Natural killer cell (primary cell): ENCODE measurements at regions not wholly inside any gene's neighbourhood (a gene's known extent, or its start where the extent isn't known, plus 50 kb on each side); places are given as distances from the start of the nearest gene placed in this dataset.

ENCODE experiments used
- ATAC-seq, 3 donors: fragments of 150-1000 bp in 2 of 3; fragments of 200-7000 bp in 1 of 3; cut with Tn5 transposase; 1 replicate in 1 of 3; 2 replicates in 2 of 3; pipeline ENCODE4 v1.10.0; 2021; ENCODE audit warnings: mild to moderate bottlenecking in 2 of 3, moderate library complexity in 2 of 3
- DNase-seq, 2 donors: peaks; one replicate each; pipeline versions ENCODE4 v3.0.0 to v3.0.0-alpha.2; 2013 to 2021; ENCODE audit warnings: mixed read lengths in 1 of 2
- H3K27ac ChIP-seq: one replicate; pipeline ENCODE4 v1.5.1; 2013; ENCODE audit warnings: mild to moderate bottlenecking, low read length
- H3K27me3 ChIP-seq: one replicate; pipeline ENCODE4 v1.6.1; 2013; ENCODE audit warnings: low read length; ENCODE audit not compliant: control insufficient read depth, insufficient read depth
- H3K36me3 ChIP-seq: one replicate; pipeline ENCODE4 v1.6.1; 2013; ENCODE audit warnings: low read length; ENCODE audit not compliant: control insufficient read depth, insufficient read depth
- H3K4me1 ChIP-seq: one replicate; pipeline ENCODE4 v1.6.1; 2013; ENCODE audit warnings: low read length; ENCODE audit not compliant: control insufficient read depth, insufficient read depth
- H3K4me3 ChIP-seq: one replicate; pipeline ENCODE4 v1.5.1; 2013; ENCODE audit warnings: low read length
- H3K9me3 ChIP-seq: one replicate; pipeline ENCODE4 v1.6.1; 2013; ENCODE audit warnings: low read length; ENCODE audit not compliant: control insufficient read depth, insufficient read depth
- H3K27ac Mint-ChIP-seq, 2 donors: one replicate each; pipeline ENCODE4 v1.8.0; 2022; ENCODE audit warnings: mild to moderate bottlenecking in 2 of 2, mixed read lengths in 2 of 2, moderate library complexity in 1 of 2
- H3K27me3 Mint-ChIP-seq, 2 donors: one replicate each; pipeline ENCODE4 v1.8.0; 2022; ENCODE audit warnings: low read depth in 2 of 2, mixed read lengths in 2 of 2
- H3K36me3 Mint-ChIP-seq: one replicate; pipeline ENCODE4 v1.8.0; 2022; ENCODE audit warnings: mixed read lengths
- H3K4me1 Mint-ChIP-seq, 2 donors: one replicate each; pipeline ENCODE4 v1.8.0; 2022; ENCODE audit warnings: mixed read lengths in 2 of 2
- H3K4me3 Mint-ChIP-seq: one replicate; pipeline ENCODE4 v1.8.0; 2022; ENCODE audit warnings: mild to moderate bottlenecking, moderate library complexity, mixed read lengths
- H3K9me3 Mint-ChIP-seq, 2 donors: one replicate each; pipeline ENCODE4 v1.8.0; 2022; ENCODE audit warnings: mixed read lengths in 2 of 2
- CTCF ChIP-seq: fragments of 200-600 bp; IDR thresholded peaks from one replicate; pipeline ENCODE4 v1.8.0; 2022; ENCODE audit warnings: antibody characterized with exemption
- WGBS: methylation state at CpG from one replicate; pipeline ENCODE4 v1.1.7; 2013; ENCODE audit warnings: missing lambda C conversion rate; ENCODE audit not compliant: insufficient coverage; 5-methylcytosine and 5-hydroxymethylcytosine counted together
- intact Hi-C: fragments of 100-400 bp; cut with micrococcal nuclease; formaldehyde crosslinking; loops from one replicate; pipeline ENCODE4 v1.14.2; 2022

- Mint-ChIP-seq H3K27ac (no peak overlapping the region), H3K4me1 (no peaks in the 10 kb centered on the region), H3K4me3 (no peak overlapping the region), H3K27me3 (peaks cover 16 to 31% of the 10 kb centered on the region in 2 donors), H3K36me3 (no peaks in the 10 kb centered on the region), H3K9me3 (no peaks in the 10 kb centered on the region)
- TF ChIP-seq CTCF, result no peak
- Histone ChIP-seq H3K9me3 (no peaks in the 10 kb centered on the region), H3K4me1 (no peaks in the 10 kb centered on the region), H3K4me3 (no peak overlapping the region), H3K36me3 (no peaks in the 10 kb centered on the region), H3K27ac (no peak overlapping the region), H3K27me3 (no peaks in the 10 kb centered on the region)
- no peak for DNase-seq
- intact Hi-C loops, result no loop called here
- 86% methylated on average over 1 of the region's 1 CpG for WGBS
- ATAC-seq, result no peak
Measured at GRCh38 chr6:40774932-40775331, 187.8 kb upstream of the LRFN2 start.

GRCh38 chr6:40770794-40771193 is 183.6 kb upstream of the LRFN2 start:
- no peaks in the 10 kb centered on the region for H3K9me3 Mint-ChIP-seq
- no peaks in the 10 kb centered on the region for H3K36me3 Mint-ChIP-seq
- H3K27ac Mint-ChIP-seq, result no peak overlapping the region
- no peak overlapping the region for H3K4me3 Mint-ChIP-seq
- DNase-seq (no peak), ATAC-seq (no peak)
- Histone ChIP-seq H3K4me3 (no peak overlapping the region), H3K27ac (no peak overlapping the region), H3K27me3 (no peaks in the 10 kb centered on the region), H3K9me3 (no peaks in the 10 kb centered on the region), H3K4me1 (no peaks in the 10 kb centered on the region), H3K36me3 (no peaks in the 10 kb centered on the region)
- H3K4me1 Mint-ChIP-seq, result no peaks in the 10 kb centered on the region
- no peak for TF ChIP-seq CTCF
- peaks cover 27 to 50% of the 10 kb centered on the region in 2 donors for H3K27me3 Mint-ChIP-seq
- intact Hi-C loops, result no loop called here

GRCh38 chr6:40764726-40765125 is 177.6 kb upstream of the LRFN2 start:
- Histone ChIP-seq H3K9me3 (no peaks in the 10 kb centered on the region), H3K27me3 (no peaks in the 10 kb centered on the region), H3K4me3 (no peak overlapping the region), H3K4me1 (no peaks in the 10 kb centered on the region), H3K27ac (no peak overlapping the region), H3K36me3 (no peaks in the 10 kb centered on the region)
- ATAC-seq, result no peak
- peaks cover 16 to 37% of the 10 kb centered on the region in 2 donors for H3K27me3 Mint-ChIP-seq
- H3K27ac Mint-ChIP-seq, result no peak overlapping the region
- no peaks in the 10 kb centered on the region for H3K9me3 Mint-ChIP-seq
- H3K4me1 Mint-ChIP-seq, result peaks cover 0 to 5% of the 10 kb centered on the region in 2 donors
- no peak overlapping the region for H3K4me3 Mint-ChIP-seq
- no peak for TF ChIP-seq CTCF
- WGBS, result 79% methylated on average over 1 of the region's 1 CpG
- intact Hi-C loops, result no loop called here
- no peak for DNase-seq
- H3K36me3 Mint-ChIP-seq, result no peaks in the 10 kb centered on the region

- no peaks in the 10 kb centered on the region for H3K36me3 ChIP-seq
- Mint-ChIP-seq H3K4me1 (peaks cover 0 to 5% of the 10 kb centered on the region in 2 donors), H3K27ac (no peak overlapping the region), H3K27me3 (peaks cover 16 to 38% of the 10 kb centered on the region in 2 donors), H3K36me3 (no peaks in the 10 kb centered on the region), H3K9me3 (no peaks in the 10 kb centered on the region), H3K4me3 (no peak overlapping the region)
- no peak for TF ChIP-seq CTCF
- intact Hi-C loops, result no loop called here
- H3K4me1 ChIP-seq, result no peaks in the 10 kb centered on the region
- ATAC-seq (no peak), DNase-seq (no peak)
- no peak overlapping the region for H3K27ac ChIP-seq
- no peaks in the 10 kb centered on the region for H3K9me3 ChIP-seq
- WGBS, result 97% methylated on average over 5 of the region's 5 CpGs
- H3K4me3 ChIP-seq, result no peak overlapping the region
- H3K27me3 ChIP-seq, result no peaks in the 10 kb centered on the region
Measured at GRCh38 chr6:40762981-40763380, 175.8 kb upstream of the LRFN2 start.
